ENCODE measurements at regions not wholly inside any gene's neighbourhood (a gene's known extent, or its start where the extent isn't known, plus 50 kb on each side); places are given as distances from the start of the nearest gene placed in this dataset.

- H3K27ac Mint-ChIP-seq, result no peak overlapping the region
- peaks cover 12% of the 10 kb centered on the region for H3K9me3 Mint-ChIP-seq
- peaks cover 6% of the 10 kb centered on the region for H3K36me3 Mint-ChIP-seq
- H3K4me3 Mint-ChIP-seq, result no peak overlapping the region
- no peak for DNase-seq (ENCODE audit: extremely low spot score, unreplicated experiment)
- TF ChIP-seq CTCF (conservative IDR thresholded peaks at IDR 0.05), result no peak
- H3K4me1 Mint-ChIP-seq (ENCODE audit: unreplicated experiment), result peaks cover 12% of the 10 kb centered on the region
- peaks cover 5% of the 10 kb centered on the region for H3K27me3 Mint-ChIP-seq
Observed at GRCh38 chr1:177384461-177384860, 213.7 kb downstream of the BRINP2 start.

GRCh38 chr1:177383715-177384114 lies 213.0 kb downstream of the BRINP2 start:
- Mint-ChIP-seq H3K27me3 (peaks cover 5% of the 10 kb centered on the region), H3K36me3 (peaks cover 6% of the 10 kb centered on the region)

GRCh38 chr1:177377866-177378265 lies 207.1 kb downstream of the BRINP2 start:
- H3K4me3 Mint-ChIP-seq, result no peak overlapping the region
- no peak overlapping the region for H3K27ac Mint-ChIP-seq
- H3K4me1 Mint-ChIP-seq (ENCODE audit: unreplicated experiment), result no peaks in the 10 kb centered on the region
- H3K9me3 Mint-ChIP-seq, result peaks cover 12% of the 10 kb centered on the region
- H3K36me3 Mint-ChIP-seq, result peaks cover 6% of the 10 kb centered on the region
- no peak for TF ChIP-seq CTCF (conservative IDR thresholded peaks at IDR 0.05)
- DNase-seq (ENCODE audit: extremely low spot score, unreplicated experiment), result no peak
- peaks cover 3% of the 10 kb centered on the region for H3K27me3 Mint-ChIP-seq

More at GRCh38 chr1:177383715-177384114, 213.0 kb downstream of the BRINP2 start:
- Mint-ChIP-seq H3K4me3 (no peak overlapping the region), H3K27ac (no peak overlapping the region), H3K9me3 (peaks cover 12% of the 10 kb centered on the region), H3K4me1 (ENCODE audit: unreplicated experiment) (peaks cover 12% of the 10 kb centered on the region)
- no peak for TF ChIP-seq CTCF (conservative IDR thresholded peaks at IDR 0.05)
- DNase-seq (ENCODE audit: extremely low spot score, unreplicated experiment), result no peak

GRCh38 chr1:177368255-177368654 lies 197.5 kb downstream of the BRINP2 start:
- H3K27ac Mint-ChIP-seq, result no peak overlapping the region
- DNase-seq (ENCODE audit: extremely low spot score, unreplicated experiment), result no peak
- no peaks in the 10 kb centered on the region for H3K9me3 Mint-ChIP-seq
- H3K4me1 Mint-ChIP-seq (ENCODE audit: unreplicated experiment), result no peaks in the 10 kb centered on the region
- no peaks in the 10 kb centered on the region for H3K36me3 Mint-ChIP-seq
- peaks cover 3% of the 10 kb centered on the region for H3K27me3 Mint-ChIP-seq
- no peak for TF ChIP-seq CTCF (conservative IDR thresholded peaks at IDR 0.05)
- no peak overlapping the region for H3K4me3 Mint-ChIP-seq

GRCh38 chr1:177366091-177366490 lies 195.3 kb downstream of the BRINP2 start:
- Mint-ChIP-seq H3K4me3 (no peak overlapping the region), H3K27me3 (no peaks in the 10 kb centered on the region), H3K27ac (no peak overlapping the region), H3K9me3 (no peaks in the 10 kb centered on the region), H3K4me1 (ENCODE audit: unreplicated experiment) (peaks cover under 1% of the 10 kb centered on the region), H3K36me3 (no peaks in the 10 kb centered on the region)
- no peak for DNase-seq (ENCODE audit: extremely low spot score, unreplicated experiment)
- no peak for TF ChIP-seq CTCF (conservative IDR thresholded peaks at IDR 0.05)

- H3K4me3 Mint-ChIP-seq, result no peak overlapping the region
- peaks cover 11% of the 10 kb centered on the region for H3K4me1 Mint-ChIP-seq (ENCODE audit: unreplicated experiment)
- H3K27me3 Mint-ChIP-seq, result peaks cover 4% of the 10 kb centered on the region
- no peak overlapping the region for H3K27ac Mint-ChIP-seq
- DNase-seq (ENCODE audit: extremely low spot score, unreplicated experiment), result no peak
- no peaks in the 10 kb centered on the region for H3K36me3 Mint-ChIP-seq
- H3K9me3 Mint-ChIP-seq, result no peaks in the 10 kb centered on the region
- no peak for TF ChIP-seq CTCF (conservative IDR thresholded peaks at IDR 0.05)
Observed at GRCh38 chr1:177360791-177361190, 190.0 kb downstream of the BRINP2 start.
